ENCODE measurements at regions not wholly inside any gene's neighbourhood (a gene's known extent, or its start where the extent isn't known, plus 50 kb on each side); places are given as distances from the start of the nearest gene placed in this dataset.

- no peak for TF ChIP-seq INSM2 (tag by site-specific recombination; IDR thresholded peaks at IDR 0.05)
- TF ChIP-seq ZNF362 (tag by site-specific recombination; IDR thresholded peaks at IDR 0.05): no peak
- TF ChIP-seq YY1 (tag by site-specific recombination; IDR thresholded peaks at IDR 0.05): no peak
- TF ChIP-seq ZNF645 (tag by site-specific recombination; IDR thresholded peaks at IDR 0.05): no peak
- no peak for TF ChIP-seq AEBP2 (tag by site-specific recombination; IDR thresholded peaks at IDR 0.05; ENCODE audit: borderline replicate concordance)
- TF ChIP-seq GLIS1 (tag by site-specific recombination; IDR thresholded peaks at IDR 0.05): no peak
Measured at GRCh38 chr7:68107261-68107660, 1110.6 kb downstream of the TYW1 start (continued).

GRCh38 chr7:68107968-68108367, 1111.3 kb downstream of the TYW1 start:
- Histone ChIP-seq H3K4me3 (ENCODE audit: low read depth, low read length) (no peak overlapping the region), H3K9me3 (ENCODE audit: control insufficient read depth, insufficient read depth, low read depth, low read length) (no peaks in the 10 kb centered on the region), H3K4me1 (ENCODE audit: control insufficient read depth, insufficient read depth, low read length) (no peaks in the 10 kb centered on the region), H3K36me3 (ENCODE audit: control insufficient read depth in 2 of 2, insufficient read depth in 1 of 2, low read length in 2 of 2) (no peaks in the 10 kb centered on the region), H3K27ac (ENCODE audit: extremely low read depth, low read depth, low read length) (no peak overlapping the region)
- ChIA-PET CTCF (no interaction called here), POLR2A (no interaction called here)
- TF ChIP-seq KLF7 (tag by site-specific recombination; IDR thresholded peaks at IDR 0.05; ENCODE audit: borderline replicate concordance) (no peak), HOXD13 (CRISPR knock-in tag; IDR thresholded peaks at IDR 0.05; ENCODE audit: borderline replicate concordance) (no peak), SP7 (tag by site-specific recombination; IDR thresholded peaks at IDR 0.05) (no peak), ZNF530 (tag by site-specific recombination; IDR thresholded peaks at IDR 0.05; ENCODE audit: low read depth) (no peak), ZNF776 (tag by site-specific recombination; IDR thresholded peaks at IDR 0.05; ENCODE audit: borderline replicate concordance) (no peak), ZNF580 (tag by site-specific recombination; IDR thresholded peaks at IDR 0.05) (no peak), ZNF140 (tag by site-specific recombination; IDR thresholded peaks at IDR 0.05) (no peak), ZNF664 (tag by site-specific recombination; IDR thresholded peaks at IDR 0.05) (no peak), ZSCAN5A (tag by site-specific recombination; IDR thresholded peaks at IDR 0.05) (no peak)

GRCh38 chr7:68109299-68109698, 1112.7 kb downstream of the TYW1 start:
- Histone ChIP-seq H3K4me3 (ENCODE audit: low read depth, low read length) (no peak overlapping the region), H3K9me3 (ENCODE audit: control insufficient read depth, insufficient read depth, low read depth, low read length) (no peaks in the 10 kb centered on the region), H3K4me1 (ENCODE audit: control insufficient read depth, insufficient read depth, low read length) (no peaks in the 10 kb centered on the region), H3K27ac (ENCODE audit: extremely low read depth, low read depth, low read length) (no peak overlapping the region), H3K36me3 (ENCODE audit: control insufficient read depth in 2 of 2, insufficient read depth in 1 of 2, low read length in 2 of 2) (no peaks in the 10 kb centered on the region)
- TF ChIP-seq SALL2 (tag by site-specific recombination; IDR thresholded peaks at IDR 0.05; ENCODE audit: borderline replicate concordance): no peak
- no peak for TF ChIP-seq PRDM1 (tag by site-specific recombination; IDR thresholded peaks at IDR 0.05)
- no peak for TF ChIP-seq ZBTB11 (tag by site-specific recombination; conservative IDR thresholded peaks at IDR 0.05; ENCODE audit: low read depth)
- no peak for TF ChIP-seq ZNF155 (tag by site-specific recombination; IDR thresholded peaks at IDR 0.05)
- TF ChIP-seq AEBP2 (tag by site-specific recombination; IDR thresholded peaks at IDR 0.05; ENCODE audit: borderline replicate concordance): no peak
- TF ChIP-seq ZNF335 (tag by site-specific recombination; conservative IDR thresholded peaks at IDR 0.05): no peak
- no peak for TF ChIP-seq ZNF221 (tag by site-specific recombination; IDR thresholded peaks at IDR 0.05; ENCODE audit: borderline replicate concordance)
- TF ChIP-seq ZNF16 (tag by site-specific recombination; IDR thresholded peaks at IDR 0.05; ENCODE audit: low read depth): no peak
- ChIA-PET CTCF (no interaction called here), POLR2A (no interaction called here)

Data from HEK293 (cell line).